GM19043 (cell line): ENCODE measurements at regions not wholly inside any gene's neighbourhood (a gene's known extent, or its start where the extent isn't known, plus 50 kb on each side); places are given as distances from the start of the nearest gene placed in this dataset.
"Not testable (repeated sequence)": the region's sequence is repeated elsewhere in the genome, so short reads cannot be mapped to it uniquely, and the experiment has no call there.

Source experiments
- ATAC-seq: cut with Tn5 transposase; IDR thresholded peaks from one replicate; pipeline ENCODE4 v1.9.1; 2021; ENCODE audit warnings: low read depth; ENCODE audit not compliant: unreplicated experiment

DNA sequence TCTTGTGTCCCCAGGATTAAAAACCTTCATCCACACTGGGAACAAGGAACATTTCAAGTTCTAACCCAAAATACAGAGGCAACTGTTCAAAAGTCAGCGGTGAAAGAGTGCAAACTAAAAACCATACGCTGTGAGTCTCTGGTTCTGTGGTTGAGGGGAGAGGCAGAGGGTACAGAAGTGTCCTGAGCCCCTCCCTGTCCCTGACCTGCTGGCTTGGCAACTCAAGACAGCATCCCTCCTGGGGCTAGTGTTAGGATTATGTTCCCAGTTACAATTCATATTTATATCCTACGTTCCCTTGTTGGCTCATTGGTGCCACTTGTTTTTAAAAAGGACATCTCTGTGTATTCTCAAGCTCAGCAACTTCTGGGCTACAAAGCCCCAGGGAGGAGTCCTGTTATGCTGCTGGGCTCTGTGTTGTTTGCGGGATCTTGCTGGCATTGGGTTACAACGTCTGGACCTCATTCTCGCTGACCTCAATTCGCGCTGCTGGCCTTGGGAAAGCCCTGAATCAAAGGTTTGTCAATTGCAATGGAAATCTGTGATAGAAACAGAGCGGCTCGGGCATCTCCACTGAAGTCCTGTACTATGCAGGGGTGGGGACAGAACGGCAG is 420.8 kb downstream of the FUT8 start:
- ATAC-seq: no peak

GRCh38 chr14:65834051-65834450 is 421.5 kb downstream of the FUT8 start:
- no peak for ATAC-seq

DNA sequence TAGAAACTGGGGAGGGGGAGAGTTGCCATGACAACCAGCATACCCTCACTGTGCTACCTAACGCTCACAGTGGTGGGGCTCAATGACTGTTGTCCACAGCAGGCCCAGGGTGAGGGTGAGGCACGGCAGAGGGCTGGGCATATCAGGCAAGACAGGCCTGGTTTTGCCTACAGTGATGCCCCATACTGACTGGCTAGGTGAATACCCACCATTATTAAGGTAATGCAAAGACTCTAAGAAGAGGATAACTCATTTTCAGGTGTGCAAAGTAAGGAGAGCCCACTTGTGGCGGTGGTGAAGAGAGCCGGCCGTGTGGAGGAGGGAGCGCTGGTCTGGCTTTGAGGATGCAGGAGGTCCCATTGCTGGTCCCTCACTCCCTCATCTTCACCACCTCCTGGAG is 422.3 kb downstream of the FUT8 start:
- no peak for ATAC-seq

GRCh38 chr14:65835501-65835900 is 423.0 kb downstream of the FUT8 start:
- ATAC-seq: no peak

DNA sequence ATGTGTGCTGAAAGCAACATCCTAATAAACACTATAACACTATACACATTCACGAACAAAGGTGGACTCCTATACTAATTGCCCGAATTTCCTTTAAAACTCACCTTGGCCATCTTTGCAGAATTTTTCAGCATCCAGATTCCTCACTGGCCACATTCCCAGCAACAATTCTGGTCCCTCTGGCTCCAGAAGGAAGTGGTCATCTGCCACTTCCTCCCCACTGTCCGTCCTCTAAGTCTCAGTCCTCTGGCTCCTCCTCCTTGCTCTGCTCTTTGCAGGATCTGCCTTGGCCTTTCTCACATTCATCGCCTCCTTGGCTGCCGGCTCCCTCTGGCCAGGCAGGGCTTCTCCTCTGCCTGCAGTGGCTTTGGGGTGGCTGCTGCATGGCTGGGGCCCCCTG is 426.0 kb downstream of the FUT8 start:
- ATAC-seq: no peak

DNA sequence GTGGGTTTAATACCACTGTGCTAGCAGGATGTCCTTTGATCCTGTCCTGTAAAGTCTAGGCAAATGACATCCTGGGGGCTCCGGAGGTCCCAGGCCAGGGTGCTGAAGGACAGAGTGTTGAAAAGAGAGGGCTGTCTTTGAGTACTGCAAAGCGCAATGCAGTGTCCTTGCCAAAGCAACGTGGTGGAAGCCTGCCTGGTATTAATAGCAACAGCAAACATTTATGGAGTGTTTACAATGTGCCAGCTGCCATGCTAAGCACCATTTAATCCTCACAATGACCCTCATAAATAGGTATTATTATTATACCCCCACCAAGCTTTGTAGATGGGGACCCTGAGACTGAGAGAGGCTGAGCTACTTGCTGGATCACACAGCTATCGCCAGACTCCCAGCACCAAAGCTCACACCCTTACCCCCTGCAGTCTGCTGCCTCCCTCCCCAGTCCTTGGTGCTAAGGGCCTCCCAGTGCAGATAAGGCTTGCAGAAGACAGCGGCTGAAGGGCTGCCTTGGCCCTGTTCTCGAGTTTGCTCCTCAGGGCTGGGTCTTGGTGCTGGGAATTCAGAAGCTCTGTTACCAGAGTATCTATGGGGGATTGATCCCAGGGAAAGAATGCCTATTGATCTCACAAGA is 427.7 kb downstream of the FUT8 start:
- no peak for ATAC-seq

GRCh38 chr14:65840786-65841185 is 428.3 kb downstream of the FUT8 start:
- ATAC-seq: no peak

DNA sequence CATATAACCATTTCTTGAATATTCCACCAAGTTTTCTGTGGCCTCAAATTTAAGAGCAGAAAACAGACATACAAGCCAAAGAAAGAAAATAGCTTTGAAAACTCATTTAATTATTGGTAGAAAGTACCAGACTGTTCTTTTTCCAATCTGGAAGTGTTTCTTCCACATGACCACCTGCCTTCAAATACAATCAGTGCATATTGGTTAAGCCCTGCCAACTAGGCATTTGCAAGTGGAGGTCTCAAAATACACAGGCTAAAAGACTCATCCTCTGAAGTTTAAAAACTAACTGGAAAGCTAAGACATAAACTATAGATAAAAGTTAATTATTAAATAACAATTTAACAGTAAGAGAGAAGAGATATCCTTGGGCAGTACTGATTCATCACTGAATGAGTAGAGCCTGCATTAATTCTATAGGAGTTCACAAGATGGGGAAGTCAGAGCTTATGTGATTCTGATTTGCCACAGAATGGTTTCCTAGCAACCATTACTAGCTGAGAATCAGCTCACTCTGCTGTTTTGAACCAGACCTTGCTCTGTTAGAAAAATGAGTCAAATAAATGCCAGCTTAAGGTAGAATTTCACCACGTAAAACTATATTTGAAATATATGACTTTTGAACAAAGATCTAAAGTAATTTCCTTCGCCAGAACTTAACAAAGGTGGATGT is 433.8 kb downstream of the FUT8 start:
- ATAC-seq: no peak

DNA sequence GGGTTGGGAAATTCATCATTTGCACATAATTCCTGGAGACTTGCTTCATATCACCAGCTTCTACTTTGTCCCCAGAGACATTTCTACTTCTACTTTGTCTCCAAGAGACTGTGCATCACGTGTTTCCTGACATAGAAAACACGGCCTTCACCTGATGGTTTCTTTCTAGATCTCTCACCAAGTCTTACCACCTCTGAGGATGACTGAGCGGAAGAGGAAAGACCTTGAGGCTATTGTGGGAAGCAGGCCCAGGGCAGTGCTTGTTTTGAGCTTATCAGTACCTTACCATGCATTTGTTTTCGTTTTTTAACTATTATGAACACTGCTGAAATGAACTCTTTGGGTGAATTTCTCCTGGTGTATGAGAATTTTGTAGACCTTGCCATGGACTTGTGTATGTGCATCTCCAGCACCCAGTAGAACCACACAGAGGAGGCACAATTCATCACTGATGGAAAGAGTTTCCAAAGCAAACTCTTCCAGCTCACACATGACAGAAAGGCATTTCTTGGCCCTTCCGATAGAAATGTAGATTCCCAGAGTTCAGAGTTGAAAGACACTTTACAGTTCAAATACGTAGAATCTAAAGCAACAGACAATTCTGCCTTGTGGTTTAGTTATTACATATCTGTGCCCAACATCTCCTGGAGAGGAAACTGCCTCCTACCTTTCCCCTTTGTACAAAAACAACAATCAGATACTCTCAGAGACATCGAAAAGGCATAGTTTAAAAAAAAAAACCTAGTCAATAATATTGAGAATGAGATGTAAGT is 434.7 kb downstream of the FUT8 start:
- ATAC-seq: no peak

DNA sequence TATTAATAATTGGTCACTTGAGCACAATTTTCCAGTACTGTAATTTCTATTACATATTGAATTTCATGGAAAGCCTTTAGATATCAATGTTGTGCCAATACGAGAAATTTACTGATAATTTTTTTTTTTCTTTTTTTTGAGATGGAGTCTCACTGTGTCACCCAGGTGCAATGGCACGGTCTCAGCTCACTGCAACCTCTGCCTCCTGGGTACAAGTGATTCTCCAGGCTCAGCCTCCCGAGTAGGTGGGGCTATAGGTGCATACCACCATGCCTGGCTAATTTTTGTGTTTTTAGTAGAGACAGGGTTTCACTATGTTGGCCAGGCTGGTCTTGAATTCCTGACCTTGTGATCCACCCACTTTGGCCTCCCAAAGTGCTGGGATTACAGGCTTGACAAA is 435.4 kb downstream of the FUT8 start:
- ATAC-seq: not testable (repeated sequence)

DNA sequence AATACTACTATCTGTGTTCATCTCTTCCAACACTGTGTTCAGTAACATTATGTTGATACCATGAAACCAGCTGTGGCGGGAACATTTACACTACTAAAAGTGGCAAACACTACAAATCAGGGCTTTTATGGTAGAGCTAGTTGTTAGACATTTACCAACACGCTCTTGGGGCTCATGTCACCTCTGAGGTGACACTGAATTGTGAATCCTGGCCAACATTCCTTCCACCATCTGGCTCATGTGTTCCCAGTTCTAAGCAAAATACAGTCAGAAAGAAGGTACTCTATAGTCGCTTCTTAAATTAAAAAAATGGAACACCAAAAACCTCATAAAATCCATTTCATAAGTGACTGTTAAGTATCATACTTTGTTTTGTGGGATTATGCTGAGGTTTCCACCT is 436.6 kb downstream of the FUT8 start:
- no peak for ATAC-seq

DNA sequence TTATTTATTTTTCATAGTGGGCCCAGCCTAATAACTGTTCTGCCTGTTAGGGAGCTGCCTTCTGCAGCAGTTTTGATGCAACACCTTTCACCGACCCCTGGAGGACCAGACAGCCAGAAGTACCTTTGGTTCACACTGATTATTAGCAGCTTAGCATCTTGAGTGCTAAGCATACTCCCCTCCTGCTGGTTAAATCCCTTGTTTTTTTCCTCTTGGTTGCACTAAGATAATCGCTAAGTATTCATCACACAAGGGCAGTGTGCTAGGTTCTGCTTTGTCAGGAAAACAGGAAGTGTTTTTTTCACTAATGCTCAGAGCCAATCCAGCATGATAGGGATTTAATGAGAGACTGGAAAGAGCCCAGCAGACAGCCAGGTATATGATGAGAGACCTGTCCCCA is 437.0 kb downstream of the FUT8 start:
- no peak for ATAC-seq

DNA sequence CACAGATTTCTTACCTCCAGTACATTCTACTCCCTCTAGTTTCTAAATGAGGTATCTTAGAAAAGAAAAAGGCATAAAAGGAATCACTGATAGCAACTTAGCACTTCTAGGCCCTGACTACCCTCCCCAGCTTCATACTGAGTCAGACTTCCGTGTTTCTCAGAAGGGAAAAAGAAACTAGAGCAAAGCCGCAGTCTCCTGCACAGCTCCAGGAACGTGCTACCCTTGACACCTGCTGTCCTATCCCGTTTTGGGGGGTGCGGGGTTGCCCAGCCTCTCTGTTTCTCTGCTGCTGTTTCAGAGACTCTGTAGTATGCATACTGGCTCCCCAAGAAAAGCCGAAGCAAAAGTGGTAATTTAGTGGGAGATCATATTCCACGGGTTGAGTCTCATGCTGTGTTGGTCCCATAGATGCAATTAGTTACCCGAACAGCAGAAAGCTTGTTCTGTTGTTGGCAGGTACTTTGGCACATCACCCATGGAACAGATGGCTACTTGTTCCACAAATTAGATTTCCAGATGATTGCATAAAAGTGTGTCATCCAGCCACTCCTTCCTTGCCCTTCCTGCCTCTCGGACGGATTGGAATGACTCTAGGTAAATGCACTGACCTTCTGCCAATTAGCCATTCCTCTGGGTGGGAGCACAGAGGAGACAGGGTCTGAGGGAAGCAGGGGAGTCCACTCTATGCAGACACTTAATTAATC is 438.1 kb downstream of the FUT8 start:
- ATAC-seq: no peak

DNA sequence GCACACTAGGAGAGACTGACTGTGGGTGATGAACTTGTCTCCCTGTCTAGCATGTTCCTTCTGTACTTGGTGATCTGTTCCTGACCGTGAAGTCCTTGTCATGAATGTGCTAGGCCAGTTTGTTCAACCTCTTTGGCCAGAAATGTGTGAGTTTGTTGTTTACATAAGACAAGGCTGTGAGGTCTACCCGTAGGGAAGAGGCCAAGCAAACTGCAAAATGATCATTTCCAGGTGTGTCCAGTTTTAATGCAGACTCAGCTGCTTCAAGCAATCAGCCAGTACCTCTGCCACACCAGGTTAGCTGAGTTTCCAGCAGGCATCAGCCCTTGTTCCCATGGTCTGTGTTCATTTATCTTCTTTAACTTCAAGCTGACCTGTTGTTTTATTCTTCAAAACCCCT is 440.2 kb downstream of the FUT8 start:
- no peak for ATAC-seq

DNA sequence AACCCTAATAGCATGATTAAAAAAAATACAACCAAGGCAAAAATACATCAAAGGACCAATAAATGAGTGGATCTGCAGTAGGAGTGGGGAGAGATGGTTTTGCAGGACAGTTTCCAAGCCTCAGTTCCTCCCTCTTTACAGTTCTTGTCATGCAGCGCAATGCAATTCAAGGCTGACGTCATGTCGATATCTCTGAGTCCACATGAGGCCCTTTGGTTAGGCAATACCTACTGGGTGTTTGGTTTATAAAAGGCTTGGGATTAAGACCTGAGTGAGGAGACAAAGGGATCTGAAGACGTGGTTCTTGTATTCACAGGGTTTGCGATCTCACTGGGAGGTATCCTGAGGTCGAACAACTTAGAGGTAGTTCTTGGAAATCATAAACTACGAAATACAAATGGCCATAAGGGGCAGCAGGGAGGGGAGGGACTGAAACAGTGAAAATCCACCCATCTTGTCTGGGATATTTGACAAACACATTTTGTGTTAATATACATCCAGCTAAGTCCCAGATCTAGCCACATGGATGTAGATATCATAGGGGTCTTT is 441.0 kb downstream of the FUT8 start:
- ATAC-seq: no peak

- no peak for ATAC-seq
Measured at GRCh38 chr14:65854215-65854614, 441.7 kb downstream of the FUT8 start.

DNA sequence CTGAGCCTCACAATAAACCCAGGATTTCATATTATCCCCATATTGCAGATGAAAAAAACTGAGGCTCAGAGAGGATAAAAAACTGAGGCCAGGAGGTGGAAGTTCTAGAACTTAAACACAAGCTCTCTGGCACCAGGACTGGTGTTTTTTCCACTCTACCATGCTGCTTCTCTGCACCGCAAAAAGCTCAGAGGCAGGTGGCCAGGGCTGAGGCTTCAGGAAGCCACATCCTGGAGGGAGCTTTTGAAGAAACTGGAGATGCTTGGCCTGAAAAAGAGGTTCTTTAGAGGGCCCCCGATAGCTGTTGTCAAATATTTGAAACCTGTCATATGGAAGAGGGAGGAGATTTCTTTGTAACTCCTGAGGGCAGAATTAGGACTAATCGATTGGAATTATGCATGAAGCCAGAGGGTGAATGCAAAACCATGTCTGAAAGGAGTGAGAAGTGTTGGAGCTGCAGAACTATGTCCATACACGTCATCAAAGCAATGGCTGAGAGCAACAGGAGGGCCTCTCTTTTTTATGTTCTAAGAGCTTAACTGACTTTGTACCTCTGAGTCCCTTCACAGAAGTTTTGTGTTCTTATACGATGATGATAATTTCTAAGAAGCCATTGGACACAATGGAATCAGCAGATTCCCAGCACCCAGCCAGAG is 448.6 kb downstream of the FUT8 start:
- no peak for ATAC-seq

DNA sequence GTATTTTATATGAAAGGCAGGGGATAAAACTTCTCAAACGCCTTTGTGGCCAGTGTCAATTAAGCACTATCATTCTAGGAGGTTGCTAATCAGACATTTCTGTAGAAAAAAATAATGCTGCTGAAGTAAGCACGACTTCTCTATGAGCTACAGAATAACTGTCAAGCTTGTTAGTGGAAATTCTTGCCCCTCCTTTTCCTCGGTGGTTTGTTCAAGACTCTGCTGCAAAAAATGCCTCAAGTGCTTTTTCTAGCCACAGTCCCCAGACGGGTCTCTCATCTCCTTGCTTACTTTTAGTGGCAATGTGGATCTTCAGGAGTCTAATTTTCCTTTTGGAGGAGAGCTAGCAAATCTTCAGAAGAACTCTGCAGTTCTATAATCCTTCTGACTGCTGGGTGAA is 452.0 kb downstream of the FUT8 start:
- no peak for ATAC-seq

- no peak for ATAC-seq
Measured at GRCh38 chr14:65864984-65865383, 452.5 kb downstream of the FUT8 start.

DNA sequence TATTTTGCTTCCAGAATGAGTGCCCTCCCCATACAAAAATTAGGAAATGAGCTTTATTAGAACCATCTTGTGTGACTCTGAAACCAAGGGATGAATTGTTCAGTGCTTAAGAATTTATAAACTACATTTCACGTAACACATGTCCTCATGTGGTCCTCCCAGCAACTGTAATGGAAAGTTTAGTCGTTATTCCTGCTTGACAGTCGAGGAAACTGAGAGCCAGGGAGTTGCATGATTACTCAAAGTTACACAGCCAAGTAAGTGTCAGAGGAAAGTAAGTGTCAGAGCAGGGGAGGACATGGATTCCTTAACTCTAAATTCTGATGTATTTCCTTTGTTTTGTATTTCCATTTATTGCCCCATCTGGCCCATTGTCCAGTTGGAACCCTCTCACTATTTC is 453.9 kb downstream of the FUT8 start:
- ATAC-seq: no peak
